Naive thymus-derived CD4-positive, alpha-beta T cell (primary cell): ENCODE measurements at regions not wholly inside any gene's neighbourhood (a gene's known extent, or its start where the extent isn't known, plus 50 kb on each side); places are given as distances from the start of the nearest gene placed in this dataset.

Experiments
- ATAC-seq: fragments of 150-1000 bp; cut with Tn5 transposase; 2 replicates; pipeline ENCODE4 v1.10.0; 2021; ENCODE audit warnings: mild to moderate bottlenecking, moderate library complexity
- CTCF ChIA-PET: fragments of 350-600 bp; sonication (Branson Sonifier 250); formaldehyde crosslinking; loops from one replicate; lab custom pipeline; 2021; ENCODE audit warnings: antibody characterized with exemption; lab: Charles Lee
- POLR2A ChIA-PET: fragments of 350-600 bp; sonication (Branson Sonifier 250); formaldehyde crosslinking; loops from one replicate; lab custom pipeline; 2021; ENCODE audit warnings: antibody characterized with exemption, inconsistent platforms; lab: Charles Lee
- DNase-seq, 9 donors: peaks; one replicate each; pipeline versions ENCODE4 v3.0.0 to v3.0.0-alpha.2; 2020 to 2022; ENCODE audit warnings: mixed read lengths in 1 of 9
- H3K27ac ChIP-seq: one replicate; pipeline ENCODE4 v1.7.0; 2013; ENCODE audit warnings: mild to moderate bottlenecking, low read depth, low read length, moderate library complexity
- H3K27me3 ChIP-seq, 2 donors: one replicate each; pipeline ENCODE4 v1.7.0; 2013; ENCODE audit warnings: low read length in 2 of 2, mild to moderate bottlenecking in 2 of 2, moderate library complexity in 2 of 2; ENCODE audit not compliant: control insufficient read depth in 2 of 2, insufficient read depth in 2 of 2
- H3K36me3 ChIP-seq, 3 experiments: 1 replicate in 2 of 3; 2 replicates in 1 of 3; pipeline ENCODE4 v1.7.0; 2013; ENCODE audit warnings: low read length in 3 of 3, mild to moderate bottlenecking in 3 of 3, moderate library complexity in 1 of 3; ENCODE audit not compliant: insufficient read depth in 3 of 3, control insufficient read depth in 2 of 3
- H3K4me1 ChIP-seq, 2 donors: one replicate each; pipeline ENCODE4 v1.7.0; 2013; ENCODE audit warnings: low read length in 2 of 2, mild to moderate bottlenecking in 2 of 2, moderate library complexity in 1 of 2; ENCODE audit not compliant: control insufficient read depth in 2 of 2, insufficient read depth in 2 of 2
- H3K4me3 ChIP-seq: 2 replicates; pipeline ENCODE4 v1.7.0; 2013; ENCODE audit warnings: mild to moderate bottlenecking, low read length
- H3K9me3 ChIP-seq, 3 experiments: 1 replicate in 2 of 3; 2 replicates in 1 of 3; pipeline ENCODE4 v1.7.0; 2013; ENCODE audit warnings: low read length in 3 of 3; ENCODE audit not compliant: control insufficient read depth in 2 of 3
- H3K27ac Mint-ChIP-seq, 9 donors: one replicate each; pipeline ENCODE4 v1.8.0; 2020 to 2022; ENCODE audit warnings: mixed read lengths in 9 of 9, mild to moderate bottlenecking in 8 of 9, moderate library complexity in 5 of 9, inconsistent platforms in 2 of 9
- H3K27me3 Mint-ChIP-seq, 5 donors: one replicate each; pipeline ENCODE4 v1.8.0; 2021 to 2022; ENCODE audit warnings: mixed read lengths in 5 of 5, mild to moderate bottlenecking in 1 of 5
- H3K36me3 Mint-ChIP-seq, 5 donors: one replicate each; pipeline ENCODE4 v1.8.0; 2020 to 2022; ENCODE audit warnings: mixed read lengths in 5 of 5, mild to moderate bottlenecking in 3 of 5, inconsistent platforms in 1 of 5
- H3K4me1 Mint-ChIP-seq, 7 donors: one replicate each; pipeline ENCODE4 v1.8.0; 2020 to 2022; ENCODE audit warnings: mixed read lengths in 7 of 7, mild to moderate bottlenecking in 3 of 7, inconsistent platforms in 1 of 7
- H3K4me3 Mint-ChIP-seq, 10 donors: one replicate each; pipeline ENCODE4 v1.8.0; 2020 to 2022; ENCODE audit warnings: mild to moderate bottlenecking in 10 of 10, mixed read lengths in 10 of 10, moderate library complexity in 6 of 10, inconsistent platforms in 2 of 10
- H3K9me3 Mint-ChIP-seq, 11 donors: one replicate each; pipeline ENCODE4 v1.8.0; 2020 to 2022; ENCODE audit warnings: mixed read lengths in 11 of 11, mild to moderate bottlenecking in 4 of 11, inconsistent platforms in 1 of 11, moderate library complexity in 1 of 11
- intact Hi-C, 2 donors: fragments of 100-400 bp; cut with micrococcal nuclease; formaldehyde crosslinking; loops; one replicate each; pipeline ENCODE4 v1.15.1; 2023

DNA sequence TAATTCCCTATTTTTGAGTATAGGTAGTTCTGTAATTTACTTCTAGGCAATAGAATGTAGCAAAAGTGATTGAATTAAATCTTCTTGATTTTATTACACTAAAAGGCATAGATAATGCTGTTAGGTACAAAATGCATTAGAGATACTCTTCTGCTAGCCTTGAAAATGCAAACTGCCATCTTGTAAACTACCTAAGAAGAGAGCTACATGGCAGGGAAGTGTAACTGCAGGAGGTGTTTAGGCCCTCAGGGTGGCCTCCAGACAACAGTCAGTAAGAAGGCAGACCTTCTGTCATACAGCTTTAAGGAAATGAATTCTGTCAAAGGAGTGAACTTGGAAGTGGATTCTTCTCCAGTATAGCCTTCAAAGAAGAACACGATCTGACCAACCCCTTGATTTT, 1396.8 kb upstream of the SLC39A10 start:
- H3K9me3 ChIP-seq: no peaks in the 10 kb centered on the region
- no peak overlapping the region for H3K4me3 ChIP-seq
- CTCF ChIA-PET: no interaction called here
- H3K27ac Mint-ChIP-seq: no peak overlapping the region
- H3K27me3 ChIP-seq: no peaks in the 10 kb centered on the region
- H3K4me1 ChIP-seq: no peaks in the 10 kb centered on the region
- DNase-seq (no peak), ATAC-seq (no peak)
- POLR2A ChIA-PET: interaction anchor here (0.7 kb wide), 1 partner anchor 15 kb away, joined by 4 read pairs; no protein-coding TSS in a partner anchor
- no peaks in the 10 kb centered on the region for H3K36me3 Mint-ChIP-seq
- no peaks in the 10 kb centered on the region for H3K36me3 ChIP-seq
- intact Hi-C loops: no loop called here
- H3K27ac ChIP-seq: no peak overlapping the region
- no peaks in the 10 kb centered on the region for H3K27me3 Mint-ChIP-seq
- no peaks in the 10 kb centered on the region for H3K4me1 Mint-ChIP-seq
- H3K9me3 Mint-ChIP-seq: no peaks in the 10 kb centered on the region
- H3K4me3 Mint-ChIP-seq: no peak overlapping the region

- DNase-seq (no peak), ATAC-seq (no peak)
- no peak overlapping the region for H3K27ac ChIP-seq
- H3K4me1 ChIP-seq: no peaks in the 10 kb centered on the region
- ChIA-PET CTCF (no interaction called here), POLR2A (no interaction called here)
- no peaks in the 10 kb centered on the region for H3K9me3 ChIP-seq
- H3K36me3 Mint-ChIP-seq: no peaks in the 10 kb centered on the region
- intact Hi-C loops: no loop called here
- H3K4me3 Mint-ChIP-seq: no peak overlapping the region
- no peaks in the 10 kb centered on the region for H3K27me3 ChIP-seq
- no peaks in the 10 kb centered on the region for H3K27me3 Mint-ChIP-seq
- no peak overlapping the region for H3K4me3 ChIP-seq
- H3K36me3 ChIP-seq: no peaks in the 10 kb centered on the region
- H3K4me1 Mint-ChIP-seq: no peaks in the 10 kb centered on the region
- no peak overlapping the region for H3K27ac Mint-ChIP-seq
- peaks cover 0 to 4% (median 0%) of the 10 kb centered on the region in 11 donors for H3K9me3 Mint-ChIP-seq
Measured at GRCh38 chr2:194257095-194257494, 1399.9 kb upstream of the SLC39A10 start.

DNA sequence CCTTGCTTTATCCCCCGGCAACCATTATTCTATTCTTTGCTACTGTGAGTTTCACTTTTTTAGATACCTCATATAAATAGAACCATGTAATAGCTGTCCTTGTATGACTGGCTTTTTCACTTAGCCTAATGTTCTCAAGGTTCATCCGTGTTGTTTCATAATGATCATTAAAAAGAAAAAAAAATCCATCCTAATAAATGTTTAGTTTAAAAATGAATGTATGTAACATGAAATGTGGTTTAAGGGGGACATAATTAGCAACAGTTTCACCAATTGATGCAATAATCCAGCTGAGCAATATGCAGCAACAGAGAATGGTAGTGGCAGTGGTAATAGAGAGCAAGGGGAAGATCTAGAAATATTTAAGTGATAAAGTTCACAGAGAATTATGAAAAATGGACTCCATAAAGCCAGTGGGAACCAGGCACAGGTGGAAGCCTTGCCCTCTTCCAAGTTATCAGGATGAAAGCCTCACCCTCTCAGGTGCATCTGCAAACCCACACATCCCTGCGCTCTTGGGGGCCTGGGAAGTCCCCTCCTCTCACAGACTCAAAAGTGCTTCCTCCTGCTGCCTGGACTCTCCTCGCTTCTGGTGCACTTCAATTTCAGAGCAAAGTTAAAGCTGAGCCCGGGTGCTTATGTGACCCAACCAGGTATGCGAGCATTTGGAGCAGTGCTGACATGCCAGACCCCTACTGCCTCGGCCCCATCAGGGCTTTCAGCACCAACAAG, 1403.3 kb upstream of the SLC39A10 start:
- Histone ChIP-seq H3K27ac (no peak overlapping the region), H3K4me3 (no peak overlapping the region), H3K36me3 (no peaks in the 10 kb centered on the region), H3K4me1 (no peaks in the 10 kb centered on the region), H3K27me3 (no peaks in the 10 kb centered on the region), H3K9me3 (no peaks in the 10 kb centered on the region)
- intact Hi-C loops: no loop called here
- ATAC-seq (no peak), DNase-seq (no peak)
- H3K27me3 Mint-ChIP-seq: no peaks in the 10 kb centered on the region
- ChIA-PET CTCF (no interaction called here), POLR2A (no interaction called here)
- H3K36me3 Mint-ChIP-seq: no peaks in the 10 kb centered on the region
- peaks cover 0 to 4% (median 0%) of the 10 kb centered on the region in 11 donors for H3K9me3 Mint-ChIP-seq
- H3K4me3 Mint-ChIP-seq: no peak overlapping the region
- H3K27ac Mint-ChIP-seq: no peak overlapping the region
- no peaks in the 10 kb centered on the region for H3K4me1 Mint-ChIP-seq

DNA sequence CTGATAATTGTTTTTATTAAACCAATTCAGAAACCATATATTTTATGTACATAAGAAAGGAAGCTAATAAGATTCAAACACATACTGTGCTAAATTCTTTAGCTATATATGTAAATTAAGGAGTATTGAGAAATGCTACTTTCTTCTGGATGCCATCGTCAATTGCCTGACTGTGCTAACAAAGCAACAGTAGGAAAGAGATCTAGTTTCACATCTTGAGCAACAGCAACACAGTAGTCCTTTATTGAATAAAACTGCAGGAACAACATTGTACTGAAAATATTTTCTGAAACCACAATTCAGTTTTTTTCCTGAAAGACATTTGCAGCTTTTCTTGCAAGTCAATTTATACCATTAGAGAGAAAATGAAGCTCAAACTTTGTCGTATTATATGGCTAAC, 1404.9 kb upstream of the SLC39A10 start:
- no peaks in the 10 kb centered on the region for H3K36me3 ChIP-seq
- no peaks in the 10 kb centered on the region for H3K9me3 ChIP-seq
- no peaks in the 10 kb centered on the region for H3K27me3 ChIP-seq
- DNase-seq (no peak), ATAC-seq (no peak)
- intact Hi-C loops: no loop called here
- H3K4me1 Mint-ChIP-seq: no peaks in the 10 kb centered on the region
- peaks cover 0 to 4% (median 0%) of the 10 kb centered on the region in 11 donors for H3K9me3 Mint-ChIP-seq
- no peak overlapping the region for H3K27ac Mint-ChIP-seq
- H3K27me3 Mint-ChIP-seq: no peaks in the 10 kb centered on the region
- H3K4me1 ChIP-seq: no peaks in the 10 kb centered on the region
- H3K4me3 ChIP-seq: no peak overlapping the region
- H3K36me3 Mint-ChIP-seq: no peaks in the 10 kb centered on the region
- POLR2A ChIA-PET: no interaction called here
- no peak overlapping the region for H3K4me3 Mint-ChIP-seq
- CTCF ChIA-PET: no interaction called here
- no peak overlapping the region for H3K27ac ChIP-seq

GRCh38 chr2:194232600-194232999, 1424.4 kb upstream of the SLC39A10 start:
- Histone ChIP-seq H3K36me3 (no peaks in the 10 kb centered on the region), H3K27ac (no peak overlapping the region), H3K4me1 (no peaks in the 10 kb centered on the region), H3K4me3 (no peak overlapping the region), H3K27me3 (no peaks in the 10 kb centered on the region), H3K9me3 (no peaks in the 10 kb centered on the region)
- POLR2A ChIA-PET: no interaction called here
- H3K4me3 Mint-ChIP-seq: no peak overlapping the region
- H3K27me3 Mint-ChIP-seq: peaks cover 0 to 3% (median 0%) of the 10 kb centered on the region in 5 donors
- no peak overlapping the region for H3K27ac Mint-ChIP-seq
- intact Hi-C loops: no loop called here
- H3K36me3 Mint-ChIP-seq: no peaks in the 10 kb centered on the region
- peaks cover 0 to 2% (median 0%) of the 10 kb centered on the region in 7 donors for H3K4me1 Mint-ChIP-seq
- no peaks in the 10 kb centered on the region for H3K9me3 Mint-ChIP-seq
- CTCF ChIA-PET: interaction anchor here (0.6 kb wide), 1 partner anchor 103 kb away, joined by 3 read pairs; no protein-coding TSS in a partner anchor
- no peak for ATAC-seq
- DNase-seq: no peak

DNA sequence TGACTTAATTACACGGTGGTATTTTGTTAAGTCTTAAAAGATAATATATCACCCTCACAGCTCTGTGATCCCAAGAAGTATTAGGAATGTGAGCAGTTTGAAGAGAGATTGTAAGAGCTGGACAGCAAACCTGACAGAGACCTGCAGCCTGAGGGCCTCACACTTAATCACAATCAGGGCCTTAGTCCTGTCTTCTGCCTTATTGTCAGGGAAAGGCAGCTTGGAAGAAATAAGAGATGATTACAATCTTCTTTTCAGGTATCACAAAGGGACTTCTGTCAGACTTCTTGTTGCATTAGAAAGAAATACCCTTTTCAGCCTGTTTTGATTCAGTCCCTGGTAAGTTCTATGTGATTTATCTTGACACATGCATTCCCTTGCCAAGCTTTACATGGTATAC, 1433.8 kb upstream of the SLC39A10 start:
- Histone ChIP-seq H3K4me1 (no peaks in the 10 kb centered on the region), H3K4me3 (no peak overlapping the region), H3K27me3 (no peaks in the 10 kb centered on the region), H3K36me3 (no peaks in the 10 kb centered on the region), H3K9me3 (no peaks in the 10 kb centered on the region), H3K27ac (no peak overlapping the region)
- H3K9me3 Mint-ChIP-seq: no peaks in the 10 kb centered on the region
- H3K4me3 Mint-ChIP-seq: no peak overlapping the region
- DNase-seq (no peak), ATAC-seq (no peak)
- H3K27me3 Mint-ChIP-seq: no peaks in the 10 kb centered on the region
- ChIA-PET POLR2A (no interaction called here), CTCF (no interaction called here)
- H3K27ac Mint-ChIP-seq: no peak overlapping the region
- no peaks in the 10 kb centered on the region for H3K4me1 Mint-ChIP-seq
- H3K36me3 Mint-ChIP-seq: no peaks in the 10 kb centered on the region
- intact Hi-C loops: no loop called here

DNA sequence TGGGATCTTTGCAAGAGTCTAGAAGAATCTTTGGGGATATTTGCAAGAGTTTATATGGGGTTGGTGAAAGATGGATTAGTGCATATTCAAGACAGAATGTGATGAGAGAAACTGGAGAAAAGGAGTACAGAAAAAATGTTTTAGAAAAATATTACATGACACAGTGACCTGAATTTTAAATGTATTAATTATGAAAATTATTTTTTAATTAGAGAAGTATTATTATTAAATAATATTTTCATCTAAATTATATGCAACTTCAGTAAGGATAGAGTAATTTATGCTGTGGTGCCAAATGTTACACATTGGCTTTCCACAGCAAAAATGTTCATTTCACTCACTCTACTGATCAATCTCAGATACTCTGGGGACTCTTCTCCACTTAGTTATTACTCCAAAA, 1442.8 kb upstream of the SLC39A10 start:
- H3K27ac Mint-ChIP-seq: no peak overlapping the region
- CTCF ChIA-PET: no interaction called here
- DNase-seq (no peak), ATAC-seq (no peak)
- no peaks in the 10 kb centered on the region for H3K27me3 ChIP-seq
- POLR2A ChIA-PET: no interaction called here
- no peak overlapping the region for H3K4me3 Mint-ChIP-seq
- peaks cover 0 to 2% (median 0%) of the 10 kb centered on the region in 11 donors for H3K9me3 Mint-ChIP-seq
- no peaks in the 10 kb centered on the region for H3K27me3 Mint-ChIP-seq
- H3K9me3 ChIP-seq: no peaks in the 10 kb centered on the region
- H3K36me3 Mint-ChIP-seq: no peaks in the 10 kb centered on the region
- H3K27ac ChIP-seq: no peak overlapping the region
- H3K36me3 ChIP-seq: no peaks in the 10 kb centered on the region
- intact Hi-C loops: no loop called here
- no peaks in the 10 kb centered on the region for H3K4me1 ChIP-seq
- H3K4me1 Mint-ChIP-seq: no peaks in the 10 kb centered on the region
- no peak overlapping the region for H3K4me3 ChIP-seq
